ENCODE measurements at regions not wholly inside any gene's neighbourhood (a gene's known extent, or its start where the extent isn't known, plus 50 kb on each side); places are given as distances from the start of the nearest gene placed in this dataset.

GRCh38 chr22:49143812-49144211, 683.9 kb downstream of the BRD1 start:
- Histone ChIP-seq H3K4me2 (ENCODE audit: low read depth, low read length) (no peak overlapping the region), H3K36me3 (replicated peaks; ENCODE audit: insufficient read depth, low read length) (no peaks in the 10 kb centered on the region), H3K9me3 (replicated peaks; ENCODE audit: insufficient read depth, low read length) (no peaks in the 10 kb centered on the region)

DNA sequence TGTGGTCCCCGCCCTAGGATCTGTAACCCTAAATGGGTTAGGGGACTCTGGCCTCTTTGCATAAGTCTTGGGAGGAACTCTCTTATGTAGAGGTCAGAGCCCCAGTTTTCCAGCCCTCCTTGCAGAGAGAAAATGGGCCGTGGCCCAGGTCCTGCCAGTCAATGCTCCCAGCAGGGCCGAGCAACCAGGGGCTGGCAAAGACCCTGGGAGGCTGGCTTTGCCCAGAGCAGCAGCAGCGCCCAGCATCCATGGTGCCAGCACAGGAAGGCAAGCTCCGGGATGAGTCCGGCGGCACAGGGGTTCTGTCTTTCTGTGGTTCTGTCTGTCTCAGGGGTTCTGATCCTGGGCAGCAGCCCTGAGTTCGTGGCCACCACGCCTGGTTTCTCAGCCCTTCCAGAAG, 684.8 kb downstream of the BRD1 start:
- no peak overlapping the region for H3K4me2 ChIP-seq (ENCODE audit: low read depth, low read length)
- H3K27ac ChIP-seq (ENCODE audit: low read length): no peak overlapping the region
- H3K9me3 ChIP-seq (replicated peaks; ENCODE audit: insufficient read depth, low read length): no peaks in the 10 kb centered on the region
- no peaks in the 10 kb centered on the region for H3K79me2 ChIP-seq (ENCODE audit: low read length)
- no peak overlapping the region for H3K9ac ChIP-seq (ENCODE audit: low read length)
- no peak for DNase-seq
- no peaks in the 10 kb centered on the region for H3K4me1 ChIP-seq (ENCODE audit: low read length)
- H3F3A ChIP-seq (ENCODE audit: insufficient read depth, low read length): no peaks in the 10 kb centered on the region
- H4K20me1 ChIP-seq (ENCODE audit: insufficient read depth, low read length): no peaks in the 10 kb centered on the region
- H3K36me3 ChIP-seq (replicated peaks; ENCODE audit: insufficient read depth, low read length): no peaks in the 10 kb centered on the region
- no peak overlapping the region for H2AFZ ChIP-seq (ENCODE audit: low read length)
- no peaks in the 10 kb centered on the region for H3K9me2 ChIP-seq (replicated peaks; ENCODE audit: insufficient read depth, low read length)
- H3K27me3 ChIP-seq (replicated peaks; ENCODE audit: insufficient read depth, low read length): peaks cover 80% of the 10 kb centered on the region
- TF ChIP-seq EZH2 (optimal IDR thresholded peaks at IDR 0.05; ENCODE audit: low read depth, low read length): no peak
- TF ChIP-seq, protein P1, sequence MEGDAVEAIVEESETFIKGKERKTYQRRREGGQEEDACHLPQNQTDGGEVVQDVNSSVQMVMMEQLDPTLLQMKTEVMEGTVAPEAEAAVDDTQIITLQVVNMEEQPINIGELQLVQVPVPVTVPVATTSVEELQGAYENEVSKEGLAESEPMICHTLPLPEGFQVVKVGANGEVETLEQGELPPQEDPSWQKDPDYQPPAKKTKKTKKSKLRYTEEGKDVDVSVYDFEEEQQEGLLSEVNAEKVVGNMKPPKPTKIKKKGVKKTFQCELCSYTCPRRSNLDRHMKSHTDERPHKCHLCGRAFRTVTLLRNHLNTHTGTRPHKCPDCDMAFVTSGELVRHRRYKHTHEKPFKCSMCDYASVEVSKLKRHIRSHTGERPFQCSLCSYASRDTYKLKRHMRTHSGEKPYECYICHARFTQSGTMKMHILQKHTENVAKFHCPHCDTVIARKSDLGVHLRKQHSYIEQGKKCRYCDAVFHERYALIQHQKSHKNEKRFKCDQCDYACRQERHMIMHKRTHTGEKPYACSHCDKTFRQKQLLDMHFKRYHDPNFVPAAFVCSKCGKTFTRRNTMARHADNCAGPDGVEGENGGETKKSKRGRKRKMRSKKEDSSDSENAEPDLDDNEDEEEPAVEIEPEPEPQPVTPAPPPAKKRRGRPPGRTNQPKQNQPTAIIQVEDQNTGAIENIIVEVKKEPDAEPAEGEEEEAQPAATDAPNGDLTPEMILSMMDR (IDR thresholded peaks at IDR 0.05; ENCODE audit: low read length): no peak
- TF ChIP-seq EZH2phosphoT487 (IDR thresholded peaks at IDR 0.05; ENCODE audit: low read length): no peak
- H3K4me3 ChIP-seq (ENCODE audit: low read length): no peak overlapping the region

More at GRCh38 chr22:49143812-49144211, 683.9 kb downstream of the BRD1 start:
- H4K20me1 ChIP-seq (ENCODE audit: insufficient read depth, low read length): no peaks in the 10 kb centered on the region
- no peak for DNase-seq
- H3K4me1 ChIP-seq (ENCODE audit: low read length): no peaks in the 10 kb centered on the region
- H3K79me2 ChIP-seq (ENCODE audit: low read length): no peaks in the 10 kb centered on the region
- no peaks in the 10 kb centered on the region for H3K9me2 ChIP-seq (replicated peaks; ENCODE audit: insufficient read depth, low read length)
- H2AFZ ChIP-seq (ENCODE audit: low read length): no peak overlapping the region
- H3F3A ChIP-seq (ENCODE audit: insufficient read depth, low read length): no peaks in the 10 kb centered on the region
- no peak overlapping the region for H3K9ac ChIP-seq (ENCODE audit: low read length)
- H3K27ac ChIP-seq (ENCODE audit: low read length): no peak overlapping the region
- peaks cover 83% of the 10 kb centered on the region for H3K27me3 ChIP-seq (replicated peaks; ENCODE audit: insufficient read depth, low read length)
- TF ChIP-seq EZH2phosphoT487 (IDR thresholded peaks at IDR 0.05; ENCODE audit: low read length) (no peak), EZH2 (optimal IDR thresholded peaks at IDR 0.05; ENCODE audit: low read depth, low read length) (no peak)
- TF ChIP-seq, protein P1 (IDR thresholded peaks at IDR 0.05; ENCODE audit: low read length): no peak
- no peak overlapping the region for H3K4me3 ChIP-seq (ENCODE audit: low read length)

DNA sequence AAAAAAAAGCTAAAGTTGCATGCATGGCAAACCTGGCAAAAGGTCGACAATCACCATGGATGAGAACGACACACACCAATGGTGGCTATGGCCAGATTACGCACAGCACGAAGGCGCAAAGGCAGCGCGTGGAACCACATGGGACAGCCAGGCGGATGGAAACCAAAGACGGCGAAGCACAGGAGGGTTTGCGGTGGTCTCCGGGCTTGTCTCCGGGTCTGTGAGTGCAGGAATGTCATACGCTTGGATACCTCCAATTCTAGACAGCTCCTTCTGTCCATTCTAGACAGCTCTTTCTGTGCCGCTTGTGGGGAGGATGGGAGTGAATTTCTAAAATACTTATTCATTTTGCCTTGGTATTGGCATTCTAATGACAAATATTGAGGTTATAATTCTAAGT, 685.4 kb downstream of the BRD1 start:
- H4K20me1 ChIP-seq (ENCODE audit: insufficient read depth, low read length): no peaks in the 10 kb centered on the region
- no peak overlapping the region for H3K9ac ChIP-seq (ENCODE audit: low read length)
- H3K27me3 ChIP-seq (replicated peaks; ENCODE audit: insufficient read depth, low read length): peaks cover 74% of the 10 kb centered on the region
- H3F3A ChIP-seq (ENCODE audit: insufficient read depth, low read length): no peaks in the 10 kb centered on the region
- no peaks in the 10 kb centered on the region for H3K4me1 ChIP-seq (ENCODE audit: low read length)
- TF ChIP-seq, protein P1 (IDR thresholded peaks at IDR 0.05; ENCODE audit: low read length): no peak
- no peak for TF ChIP-seq EZH2phosphoT487 (IDR thresholded peaks at IDR 0.05; ENCODE audit: low read length)
- no peak for TF ChIP-seq EZH2 (optimal IDR thresholded peaks at IDR 0.05; ENCODE audit: low read depth, low read length)
- no peak overlapping the region for H3K27ac ChIP-seq (ENCODE audit: low read length)
- no peak for DNase-seq
- H3K9me2 ChIP-seq (replicated peaks; ENCODE audit: insufficient read depth, low read length): no peaks in the 10 kb centered on the region
- no peaks in the 10 kb centered on the region for H3K36me3 ChIP-seq (replicated peaks; ENCODE audit: insufficient read depth, low read length)
- H3K4me2 ChIP-seq (ENCODE audit: low read depth, low read length): no peak overlapping the region
- no peak overlapping the region for H3K4me3 ChIP-seq (ENCODE audit: low read length)
- no peaks in the 10 kb centered on the region for H3K9me3 ChIP-seq (replicated peaks; ENCODE audit: insufficient read depth, low read length)
- no peaks in the 10 kb centered on the region for H3K79me2 ChIP-seq (ENCODE audit: low read length)
- H2AFZ ChIP-seq (ENCODE audit: low read length): no peak overlapping the region

Data from MM.1S (cell line).